SK-N-SH treated with all-trans-retinoic acid at 6 μM for 48 hours (cell line): ENCODE measurements at regions not wholly inside any gene's neighbourhood (a gene's known extent, or its start where the extent isn't known, plus 50 kb on each side); places are given as distances from the start of the nearest gene placed in this dataset.

Experiments
- ATAC-seq: fragments of 200-7000 bp; cut with Tn5 transposase; 3 replicates; pipeline ENCODE4 v1.9.1; 2020; ENCODE audit warnings: mild to moderate bottlenecking, moderate library complexity
- ARNTL ChIP-seq: fragments of 450-650 bp; formaldehyde crosslinking; IDR thresholded peaks from 2 replicates; pipeline ENCODE4 v1.5.0; 2020; ENCODE audit warnings: low read depth, mild to moderate bottlenecking, moderate library complexity, borderline replicate concordance
- BACH2 ChIP-seq: fragments of 250-450 bp; sonication (Bioruptor Pico); IDR thresholded peaks from 2 replicates; pipeline ENCODE4 v1.9.0; 2021; ENCODE audit warnings: mild to moderate bottlenecking, borderline replicate concordance
- CSDC2 ChIP-seq: fragments of 250-450 bp; sonication (Bioruptor Pico); IDR thresholded peaks from 2 replicates; pipeline ENCODE4 v1.5.0; 2020; ENCODE audit warnings: mild to moderate bottlenecking, moderate library complexity
- ESRRG ChIP-seq: fragments of 250-450 bp; sonication (Bioruptor Pico); IDR thresholded peaks from 2 replicates; pipeline ENCODE4 v1.6.1; 2021; ENCODE audit warnings: mild to moderate bottlenecking
- GLIS3 ChIP-seq: fragments of 250-450 bp; sonication (Bioruptor Pico); IDR thresholded peaks from 2 replicates; pipeline ENCODE4 v1.5.0; 2020; ENCODE audit warnings: mild to moderate bottlenecking, moderate library complexity
- ISL1 ChIP-seq: fragments of 250-450 bp; sonication (Bioruptor Pico); IDR thresholded peaks from 2 replicates; pipeline ENCODE4 v2.1.2; 2022; ENCODE audit warnings: mild to moderate bottlenecking, moderate library complexity
- OSR1 ChIP-seq: fragments of 250-450 bp; sonication (Bioruptor Pico); IDR thresholded peaks from 2 replicates; pipeline ENCODE4 v1.8.0; 2022; ENCODE audit warnings: moderate library complexity, mild to moderate bottlenecking, inconsistent platforms
- PATZ1 ChIP-seq: fragments of 250-450 bp; sonication (Bioruptor Pico); IDR thresholded peaks from 2 replicates; pipeline ENCODE4 v1.8.0; 2020; ENCODE audit warnings: mild to moderate bottlenecking, moderate library complexity, borderline replicate concordance
- PPARA ChIP-seq: fragments of 250-450 bp; sonication (Bioruptor Pico); IDR thresholded peaks from 2 replicates; pipeline ENCODE4 v1.5.0; 2020; ENCODE audit warnings: mild to moderate bottlenecking, borderline replicate concordance
- RARB ChIP-seq: fragments of 250-450 bp; sonication (Bioruptor Pico); IDR thresholded peaks from 2 replicates; pipeline ENCODE4 v1.8.0; 2021; ENCODE audit warnings: mild to moderate bottlenecking, moderate library complexity
- SNAI2 ChIP-seq: fragments of 250-450 bp; sonication (Bioruptor Pico); IDR thresholded peaks from 2 replicates; pipeline ENCODE4 v1.5.0; 2020; ENCODE audit warnings: mild to moderate bottlenecking, moderate library complexity
- TCF4 ChIP-seq: fragments of 250-450 bp; sonication (Bioruptor Pico); IDR thresholded peaks from 2 replicates; pipeline ENCODE4 v1.8.0; 2021; ENCODE audit warnings: mild to moderate bottlenecking, moderate library complexity, borderline replicate concordance
- TSHZ2 ChIP-seq: fragments of 250-450 bp; sonication (Bioruptor Pico); IDR thresholded peaks from 2 replicates; pipeline ENCODE4 v1.5.0; 2020; ENCODE audit warnings: mild to moderate bottlenecking, moderate library complexity
- ZC3H10 ChIP-seq: fragments of 250-450 bp; sonication (Bioruptor Pico); IDR thresholded peaks from 2 replicates; pipeline ENCODE4 v1.5.1; 2021; ENCODE audit warnings: mild to moderate bottlenecking, moderate library complexity
- ZFP3 ChIP-seq: fragments of 250-450 bp; sonication (Bioruptor Pico); IDR thresholded peaks from 2 replicates; pipeline ENCODE4 v1.5.0; 2020; ENCODE audit warnings: mild to moderate bottlenecking, moderate library complexity
- ZFP30 ChIP-seq: fragments of 450-650 bp; formaldehyde crosslinking; IDR thresholded peaks from 2 replicates; pipeline ENCODE4 v1.5.0; 2022; ENCODE audit warnings: mild to moderate bottlenecking, moderate library complexity
- ZNF565 ChIP-seq: fragments of 450-650 bp; formaldehyde crosslinking; conservative IDR thresholded peaks from 2 replicates; pipeline ENCODE4 v1.5.0; 2020; ENCODE audit warnings: low read depth, mild to moderate bottlenecking, moderate library complexity
- ZNF70 ChIP-seq: fragments of 450-650 bp; formaldehyde crosslinking; IDR thresholded peaks from 2 replicates; pipeline ENCODE4 v1.5.0; 2020; ENCODE audit warnings: mild to moderate bottlenecking, moderate library complexity
- ZNF8 ChIP-seq: fragments of 450-650 bp; formaldehyde crosslinking; IDR thresholded peaks from 2 replicates; pipeline ENCODE4 v1.5.0; 2020; ENCODE audit warnings: mild to moderate bottlenecking, moderate library complexity
- TF ChIP-seq, protein P1 (sequence below): fragments of 250-450 bp; sonication (Bioruptor Pico); IDR thresholded peaks from 2 replicates; pipeline ENCODE4 v1.5.1; 2020; ENCODE audit warnings: low read depth, mild to moderate bottlenecking, moderate library complexity
- TF ChIP-seq, protein P2 (sequence below): fragments of 250-450 bp; sonication (Bioruptor Pico); IDR thresholded peaks from 2 replicates; pipeline ENCODE4 v1.8.0; 2021; ENCODE audit warnings: low read depth, mild to moderate bottlenecking, moderate library complexity, borderline replicate concordance

DNA sequence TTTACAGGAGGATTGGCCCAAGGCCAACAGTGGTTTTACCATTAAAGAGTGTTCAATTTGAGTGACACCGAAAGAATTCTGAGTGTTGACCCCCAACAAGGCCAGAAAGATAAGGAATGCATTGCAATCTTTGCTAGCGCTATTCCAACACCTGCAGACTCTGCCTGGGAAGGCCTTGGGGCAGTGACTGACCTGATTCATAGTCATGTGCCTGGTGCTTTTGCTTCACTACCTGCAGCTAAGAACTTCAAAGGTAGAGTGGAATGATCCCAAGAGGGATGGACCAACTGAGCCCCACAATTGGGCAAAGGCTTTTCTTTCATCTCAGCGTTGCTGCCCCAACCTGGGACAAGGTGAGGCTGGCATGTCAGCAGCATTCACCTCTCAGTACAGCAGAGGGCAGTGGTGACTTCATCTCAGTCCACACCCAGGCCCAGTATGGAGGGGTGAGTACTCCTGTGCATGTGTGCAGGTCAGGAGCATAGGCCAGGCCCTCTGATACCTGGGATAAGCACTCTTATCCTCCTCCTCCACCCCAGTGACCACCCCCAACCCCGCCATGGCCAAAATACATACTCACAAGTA lies 149.6 kb upstream of the GNAO1 start (continued):
- TF ChIP-seq, protein P1, sequence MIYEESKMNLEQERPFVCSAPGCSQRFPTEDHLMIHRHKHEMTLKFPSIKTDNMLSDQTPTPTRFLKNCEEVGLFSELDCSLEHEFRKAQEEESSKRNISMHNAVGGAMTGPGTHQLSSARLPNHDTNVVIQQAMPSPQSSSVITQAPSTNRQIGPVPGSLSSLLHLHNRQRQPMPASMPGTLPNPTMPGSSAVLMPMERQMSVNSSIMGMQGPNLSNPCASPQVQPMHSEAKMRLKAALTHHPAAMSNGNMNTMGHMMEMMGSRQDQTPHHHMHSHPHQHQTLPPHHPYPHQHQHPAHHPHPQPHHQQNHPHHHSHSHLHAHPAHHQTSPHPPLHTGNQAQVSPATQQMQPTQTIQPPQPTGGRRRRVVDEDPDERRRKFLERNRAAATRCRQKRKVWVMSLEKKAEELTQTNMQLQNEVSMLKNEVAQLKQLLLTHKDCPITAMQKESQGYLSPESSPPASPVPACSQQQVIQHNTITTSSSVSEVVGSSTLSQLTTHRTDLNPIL (CRISPR knock-in tag) = no peak
- TF ChIP-seq PPARA = no peak
- no peak for TF ChIP-seq OSR1 (CRISPR knock-in tag)
- TF ChIP-seq ZC3H10 (CRISPR knock-in tag) = no peak
- TF ChIP-seq, all 23 proteins: peak for 0

DNA sequence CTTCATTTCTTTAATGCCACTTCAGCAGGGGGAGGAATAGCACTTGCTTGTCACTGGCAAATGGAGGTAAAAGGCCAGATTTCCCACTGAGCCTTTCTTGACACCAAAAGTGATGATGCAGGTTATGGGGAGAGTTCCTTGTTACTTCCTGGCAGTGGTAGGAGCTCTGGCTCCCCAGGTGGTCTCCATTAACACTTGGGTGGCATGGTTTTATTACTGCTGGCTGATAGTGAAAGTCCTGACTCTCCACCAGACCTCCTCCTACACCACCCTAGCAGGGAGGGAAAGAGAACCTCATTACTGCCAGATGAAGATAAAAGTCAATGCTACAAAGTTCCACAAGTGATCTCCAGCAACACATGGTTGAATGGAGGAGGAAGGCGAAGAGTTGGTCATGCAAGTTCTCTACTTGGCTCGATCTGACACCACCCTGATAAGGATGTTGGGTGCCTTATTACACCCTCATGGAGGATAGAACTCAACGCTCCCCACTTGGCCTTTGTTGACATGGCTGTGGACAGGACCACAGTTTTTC lies 152.7 kb upstream of the GNAO1 start:
- ATAC-seq = no peak
- TF ChIP-seq TCF4 (CRISPR knock-in tag) (no peak), ARNTL (no peak), PPARA (no peak), ISL1 (CRISPR knock-in tag) (no peak), ZFP30 (CRISPR knock-in tag) (no peak), ZC3H10 (CRISPR knock-in tag) (no peak), PATZ1 (no peak), BACH2 (CRISPR knock-in tag) (no peak), ZNF565 (no peak), SNAI2 (CRISPR knock-in tag) (no peak), ZFP3 (CRISPR knock-in tag) (no peak), ZNF8 (CRISPR knock-in tag) (no peak)
- TF ChIP-seq, protein P2, sequence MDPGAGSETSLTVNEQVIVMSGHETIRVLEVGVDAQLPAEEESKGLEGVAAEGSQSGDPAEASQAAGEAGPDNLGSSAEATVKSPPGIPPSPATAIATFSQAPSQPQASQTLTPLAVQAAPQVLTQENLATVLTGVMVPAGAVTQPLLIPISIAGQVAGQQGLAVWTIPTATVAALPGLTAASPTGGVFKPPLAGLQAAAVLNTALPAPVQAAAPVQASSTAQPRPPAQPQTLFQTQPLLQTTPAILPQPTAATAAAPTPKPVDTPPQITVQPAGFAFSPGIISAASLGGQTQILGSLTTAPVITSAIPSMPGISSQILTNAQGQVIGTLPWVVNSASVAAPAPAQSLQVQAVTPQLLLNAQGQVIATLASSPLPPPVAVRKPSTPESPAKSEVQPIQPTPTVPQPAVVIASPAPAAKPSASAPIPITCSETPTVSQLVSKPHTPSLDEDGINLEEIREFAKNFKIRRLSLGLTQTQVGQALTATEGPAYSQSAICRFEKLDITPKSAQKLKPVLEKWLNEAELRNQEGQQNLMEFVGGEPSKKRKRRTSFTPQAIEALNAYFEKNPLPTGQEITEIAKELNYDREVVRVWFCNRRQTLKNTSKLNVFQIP (CRISPR knock-in tag) = no peak
- TF ChIP-seq, protein P1 (CRISPR knock-in tag) = no peak

DNA sequence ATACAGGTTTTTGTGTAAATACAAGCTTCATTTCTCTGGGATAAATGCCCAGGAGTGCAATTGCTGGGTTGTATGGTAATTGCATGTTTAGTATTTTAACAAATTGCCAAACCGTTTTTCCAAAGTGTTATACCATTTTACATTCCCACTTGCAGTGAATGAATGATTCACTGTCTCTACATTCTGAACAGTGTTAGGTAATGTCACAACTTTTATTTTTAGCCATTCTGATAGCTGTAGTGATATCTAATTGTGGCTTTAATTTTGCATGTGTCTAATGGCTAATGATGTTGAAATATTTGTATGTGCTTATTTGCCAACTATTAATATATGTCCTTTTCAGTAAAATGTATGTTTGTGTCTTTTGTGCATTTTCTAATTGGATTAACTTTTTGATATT lies 156.9 kb upstream of the CES5A start:
- no peak for TF ChIP-seq ZNF8 (CRISPR knock-in tag)
- no peak for TF ChIP-seq ESRRG (CRISPR knock-in tag)
- no peak for TF ChIP-seq ZFP30 (CRISPR knock-in tag)
- no peak for TF ChIP-seq TCF4 (CRISPR knock-in tag)
- no peak for TF ChIP-seq ZFP3 (CRISPR knock-in tag)
- TF ChIP-seq CSDC2 (CRISPR knock-in tag) = no peak
- TF ChIP-seq ZNF70 (CRISPR knock-in tag) = no peak
- TF ChIP-seq TSHZ2 = no peak
- no peak for TF ChIP-seq GLIS3 (CRISPR knock-in tag)
- TF ChIP-seq RARB (CRISPR knock-in tag) = no peak
- no peak for TF ChIP-seq ARNTL
- no peak for TF ChIP-seq BACH2 (CRISPR knock-in tag)
- TF ChIP-seq ZC3H10 (CRISPR knock-in tag) = no peak
- no peak for ATAC-seq
